Liver (tissue), 7 donors: ENCODE measurements at regions not wholly inside any gene's neighbourhood (a gene's known extent, or its start where the extent isn't known, plus 50 kb on each side); places are given as distances from the start of the nearest gene placed in this dataset.

ENCODE experiments used
- DNase-seq: peaks from one replicate; pipeline ENCODE4 v3.0.0-alpha.2; 2017; ENCODE audit warnings: low spot score
- H3K27ac ChIP-seq, 2 donors: one replicate each; pipeline ENCODE4 v1.7.0; 2013; ENCODE audit warnings: inconsistent platforms in 2 of 2, low read length in 2 of 2, control low read depth in 1 of 2, low read depth in 1 of 2, mild to moderate bottlenecking in 1 of 2
- H3K27me3 ChIP-seq, 4 donors: one replicate each; pipeline versions ENCODE4 v1.6.1 to v1.7.0; 2013; ENCODE audit warnings: low read length in 3 of 4, inconsistent platforms in 1 of 4, mild to moderate bottlenecking in 1 of 4, moderate library complexity in 1 of 4; ENCODE audit not compliant: control insufficient read depth in 4 of 4, insufficient read depth in 4 of 4
- H3K36me3 ChIP-seq, 4 donors: one replicate each; pipeline versions ENCODE4 v1.6.1 to v1.7.0; 2013; ENCODE audit warnings: low read length in 3 of 4, mild to moderate bottlenecking in 3 of 4, low read depth in 1 of 4, moderate library complexity in 1 of 4; ENCODE audit not compliant: control insufficient read depth in 4 of 4, insufficient read depth in 3 of 4
- H3K4me1 ChIP-seq, 4 donors: one replicate each; pipeline versions ENCODE4 v1.6.1 to v1.7.0; 2013; ENCODE audit warnings: low read length in 3 of 4, mild to moderate bottlenecking in 3 of 4, moderate library complexity in 1 of 4; ENCODE audit not compliant: control insufficient read depth in 4 of 4, insufficient read depth in 4 of 4
- H3K4me3 ChIP-seq, 3 donors: one replicate each; pipeline versions ENCODE4 v1.6.1 to v1.7.0; 2013; ENCODE audit warnings: low read length in 3 of 3, control low read depth in 1 of 3, low read depth in 1 of 3, mild to moderate bottlenecking in 1 of 3
- H3K9ac ChIP-seq, 2 donors: one replicate each; pipeline ENCODE4 v1.7.0; 2013; ENCODE audit warnings: low read length in 2 of 2, mild to moderate bottlenecking in 2 of 2, moderate library complexity in 2 of 2, control low read depth in 1 of 2, low read depth in 1 of 2
- H3K9me3 ChIP-seq, 4 donors: one replicate each; pipeline versions ENCODE4 v1.6.1 to v1.7.0; 2013; ENCODE audit warnings: low read length in 3 of 4; ENCODE audit not compliant: control insufficient read depth in 4 of 4
- EGR1 ChIP-seq, 2 donors: IDR thresholded peaks; 2 replicates each; pipeline ENCODE4 v1.6.1; 2016 to 2018; ENCODE audit warnings: antibody characterized with exemption in 2 of 2, low read depth in 2 of 2
- FOXA1 ChIP-seq: IDR thresholded peaks from 2 replicates; pipeline ENCODE4 v1.6.1; 2016; ENCODE audit warnings: antibody characterized with exemption
- FOXA2 ChIP-seq: IDR thresholded peaks from 2 replicates; pipeline ENCODE4 v1.6.1; 2016; ENCODE audit warnings: antibody characterized with exemption
- GABPA ChIP-seq, 2 donors: IDR thresholded peaks in 1 of 2; conservative IDR thresholded peaks in 1 of 2; 2 replicates each; pipeline ENCODE4 v1.6.1; 2016; ENCODE audit warnings: antibody characterized with exemption in 2 of 2, mild to moderate bottlenecking in 1 of 2, moderate library complexity in 1 of 2
- HNF4G ChIP-seq: IDR thresholded peaks from 2 replicates; pipeline ENCODE4 v1.6.1; 2016; ENCODE audit warnings: antibody characterized with exemption
- MAX ChIP-seq: IDR thresholded peaks from 2 replicates; pipeline ENCODE4 v1.6.1; 2016; ENCODE audit warnings: antibody characterized with exemption
- NR2F2 ChIP-seq: IDR thresholded peaks from 2 replicates; pipeline ENCODE4 v1.6.1; 2016; ENCODE audit warnings: antibody characterized with exemption
- RAD21 ChIP-seq, 2 donors: IDR thresholded peaks; 2 replicates each; pipeline ENCODE4 v1.6.1; 2016; ENCODE audit warnings: antibody characterized with exemption in 2 of 2, mild to moderate bottlenecking in 2 of 2
- RXRA ChIP-seq, 2 donors: IDR thresholded peaks; 2 replicates each; pipeline ENCODE4 v1.6.1; 2017 to 2018; ENCODE audit warnings: antibody characterized with exemption in 2 of 2, mild to moderate bottlenecking in 1 of 2
- SP1 ChIP-seq: IDR thresholded peaks from 2 replicates; pipeline ENCODE4 v1.6.1; 2018; ENCODE audit warnings: antibody characterized with exemption, mild to moderate bottlenecking
- TAF1 ChIP-seq: conservative IDR thresholded peaks from 2 replicates; pipeline ENCODE4 v1.6.1; 2016; ENCODE audit warnings: antibody characterized with exemption, mild to moderate bottlenecking
- YY1 ChIP-seq: IDR thresholded peaks from 2 replicates; pipeline ENCODE4 v1.6.1; 2016; ENCODE audit warnings: antibody characterized with exemption, mild to moderate bottlenecking
- WGBS: extraction: QIAGEN DNeasy Blood & Tissue Kit; methylation state at CpG from one replicate; pipeline ENCODE4 v1.1.7; 2013; 5-methylcytosine and 5-hydroxymethylcytosine counted together
- TF ChIP-seq, protein P1 (sequence below): IDR thresholded peaks from 2 replicates; pipeline ENCODE4 v1.6.1; 2016; ENCODE audit warnings: antibody characterized with exemption, mild to moderate bottlenecking
- TF ChIP-seq, protein P2 (sequence below): IDR thresholded peaks from 2 replicates; pipeline ENCODE4 v1.6.1; 2016; ENCODE audit warnings: antibody characterized with exemption
- donor health status: healthy.
- donor health status: healthy.
- donor health status: healthy.
- donor health status: healthy.

DNA sequence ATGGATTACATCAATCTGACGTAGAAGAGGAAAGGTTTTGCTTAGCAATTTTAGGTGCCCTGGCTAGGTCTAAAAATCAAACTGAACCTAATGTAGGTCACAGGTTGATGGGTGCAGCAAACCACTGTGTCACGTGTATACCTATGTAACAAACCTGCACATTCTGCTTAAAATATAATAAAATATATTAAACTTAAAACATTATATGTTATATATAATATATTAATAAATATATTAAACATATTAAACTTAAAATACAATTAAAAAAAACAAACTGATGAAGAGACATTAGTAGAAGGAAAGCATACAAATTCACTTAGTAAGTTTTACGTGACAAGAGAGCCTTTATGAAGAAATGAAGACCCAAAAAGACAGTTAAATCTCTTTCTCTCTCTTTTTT lies 51.7 kb upstream of the FBXL17 start (continued):
- TF ChIP-seq FOXA2 (no peak), RXRA (IDR thresholded peaks at IDR 0.05) (no peak), NR2F2 (no peak), SP1 (no peak), FOXA1 (no peak)

GRCh38 chr5:108432024-108432423 lies 50.1 kb upstream of the FBXL17 start:
- H3K4me1 ChIP-seq = no peaks in the 10 kb centered on the region
- no peaks in the 10 kb centered on the region for H3K27me3 ChIP-seq
- H3K4me3 ChIP-seq = no peak overlapping the region
- no peaks in the 10 kb centered on the region for H3K9me3 ChIP-seq
- TF ChIP-seq TAF1 (no peak), FOXA2 (no peak), MAX (no peak), SP1 (no peak), HNF4G (no peak), EGR1 (IDR thresholded peaks at IDR 0.05; ENCODE audit: low read depth in 2 of 2) (no peak), GABPA (IDR thresholded peaks at IDR 0.05 in 1 of 2, conservative IDR thresholded peaks at IDR 0.05 in 1 of 2) (no peak), FOXA1 (no peak), YY1 (no peak), RXRA (IDR thresholded peaks at IDR 0.05) (no peak), RAD21 (IDR thresholded peaks at IDR 0.05) (no peak), NR2F2 (no peak)
- TF ChIP-seq, protein P1, sequence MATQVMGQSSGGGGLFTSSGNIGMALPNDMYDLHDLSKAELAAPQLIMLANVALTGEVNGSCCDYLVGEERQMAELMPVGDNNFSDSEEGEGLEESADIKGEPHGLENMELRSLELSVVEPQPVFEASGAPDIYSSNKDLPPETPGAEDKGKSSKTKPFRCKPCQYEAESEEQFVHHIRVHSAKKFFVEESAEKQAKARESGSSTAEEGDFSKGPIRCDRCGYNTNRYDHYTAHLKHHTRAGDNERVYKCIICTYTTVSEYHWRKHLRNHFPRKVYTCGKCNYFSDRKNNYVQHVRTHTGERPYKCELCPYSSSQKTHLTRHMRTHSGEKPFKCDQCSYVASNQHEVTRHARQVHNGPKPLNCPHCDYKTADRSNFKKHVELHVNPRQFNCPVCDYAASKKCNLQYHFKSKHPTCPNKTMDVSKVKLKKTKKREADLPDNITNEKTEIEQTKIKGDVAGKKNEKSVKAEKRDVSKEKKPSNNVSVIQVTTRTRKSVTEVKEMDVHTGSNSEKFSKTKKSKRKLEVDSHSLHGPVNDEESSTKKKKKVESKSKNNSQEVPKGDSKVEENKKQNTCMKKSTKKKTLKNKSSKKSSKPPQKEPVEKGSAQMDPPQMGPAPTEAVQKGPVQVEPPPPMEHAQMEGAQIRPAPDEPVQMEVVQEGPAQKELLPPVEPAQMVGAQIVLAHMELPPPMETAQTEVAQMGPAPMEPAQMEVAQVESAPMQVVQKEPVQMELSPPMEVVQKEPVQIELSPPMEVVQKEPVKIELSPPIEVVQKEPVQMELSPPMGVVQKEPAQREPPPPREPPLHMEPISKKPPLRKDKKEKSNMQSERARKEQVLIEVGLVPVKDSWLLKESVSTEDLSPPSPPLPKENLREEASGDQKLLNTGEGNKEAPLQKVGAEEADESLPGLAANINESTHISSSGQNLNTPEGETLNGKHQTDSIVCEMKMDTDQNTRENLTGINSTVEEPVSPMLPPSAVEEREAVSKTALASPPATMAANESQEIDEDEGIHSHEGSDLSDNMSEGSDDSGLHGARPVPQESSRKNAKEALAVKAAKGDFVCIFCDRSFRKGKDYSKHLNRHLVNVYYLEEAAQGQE = no peak
- TF ChIP-seq, protein P2, sequence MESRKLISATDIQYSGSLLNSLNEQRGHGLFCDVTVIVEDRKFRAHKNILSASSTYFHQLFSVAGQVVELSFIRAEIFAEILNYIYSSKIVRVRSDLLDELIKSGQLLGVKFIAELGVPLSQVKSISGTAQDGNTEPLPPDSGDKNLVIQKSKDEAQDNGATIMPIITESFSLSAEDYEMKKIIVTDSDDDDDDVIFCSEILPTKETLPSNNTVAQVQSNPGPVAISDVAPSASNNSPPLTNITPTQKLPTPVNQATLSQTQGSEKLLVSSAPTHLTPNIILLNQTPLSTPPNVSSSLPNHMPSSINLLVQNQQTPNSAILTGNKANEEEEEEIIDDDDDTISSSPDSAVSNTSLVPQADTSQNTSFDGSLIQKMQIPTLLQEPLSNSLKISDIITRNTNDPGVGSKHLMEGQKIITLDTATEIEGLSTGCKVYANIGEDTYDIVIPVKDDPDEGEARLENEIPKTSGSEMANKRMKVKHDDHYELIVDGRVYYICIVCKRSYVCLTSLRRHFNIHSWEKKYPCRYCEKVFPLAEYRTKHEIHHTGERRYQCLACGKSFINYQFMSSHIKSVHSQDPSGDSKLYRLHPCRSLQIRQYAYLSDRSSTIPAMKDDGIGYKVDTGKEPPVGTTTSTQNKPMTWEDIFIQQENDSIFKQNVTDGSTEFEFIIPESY = no peak
- no peak overlapping the region for H3K9ac ChIP-seq
- 87% methylated on average over 2 of the region's 2 CpGs for WGBS
- H3K36me3 ChIP-seq = no peaks in the 10 kb centered on the region
- no peak overlapping the region for H3K27ac ChIP-seq
- DNase-seq = no peak
